ENCODE measurements at regions not wholly inside any gene's neighbourhood (a gene's known extent, or its start where the extent isn't known, plus 50 kb on each side); places are given as distances from the start of the nearest gene placed in this dataset.

- TF ChIP-seq CTCF (IDR thresholded peaks at IDR 0.05; ENCODE audit: low read length, missing control alignments), result no peak
- no peak overlapping the region for H3K4me3 ChIP-seq (replicated peaks; ENCODE audit: low read depth, low read length)
- DNase-seq (ENCODE audit: low read depth), result no peak
Observed at GRCh38 chr12:108441549-108441948, 73.5 kb upstream of the FICD start.

- no peak for DNase-seq (ENCODE audit: low read depth)
- no peak for TF ChIP-seq CTCF (IDR thresholded peaks at IDR 0.05; ENCODE audit: low read length, missing control alignments)
- no peak overlapping the region for H3K4me3 ChIP-seq (replicated peaks; ENCODE audit: low read depth, low read length)
Observed at GRCh38 chr12:108440736-108441135, 74.3 kb upstream of the FICD start.

GRCh38 chr12:108438667-108439066, 76.4 kb upstream of the FICD start:
- no peak overlapping the region for H3K4me3 ChIP-seq (replicated peaks; ENCODE audit: low read depth, low read length)
- DNase-seq (ENCODE audit: low read depth), result no peak
- TF ChIP-seq CTCF (IDR thresholded peaks at IDR 0.05; ENCODE audit: low read length, missing control alignments), result no peak

GRCh38 chr12:108432423-108433121, 82.5 kb upstream of the FICD start:
- no peak for TF ChIP-seq CTCF (IDR thresholded peaks at IDR 0.05; ENCODE audit: low read length, missing control alignments)
- DNase-seq (ENCODE audit: low read depth), result no peak
- no peak overlapping the region for H3K4me3 ChIP-seq (replicated peaks; ENCODE audit: low read depth, low read length)

GRCh38 chr12:108430926-108431325, 84.2 kb upstream of the FICD start:
- TF ChIP-seq CTCF (IDR thresholded peaks at IDR 0.05; ENCODE audit: low read length, missing control alignments), result no peak
- no peak overlapping the region for H3K4me3 ChIP-seq (replicated peaks; ENCODE audit: low read depth, low read length)
- no peak for DNase-seq (ENCODE audit: low read depth)

- DNase-seq (ENCODE audit: low read depth), result peak; percentile 22
- TF ChIP-seq CTCF (IDR thresholded peaks at IDR 0.05; ENCODE audit: low read length, missing control alignments), result no peak
- H3K4me3 ChIP-seq (replicated peaks; ENCODE audit: low read depth, low read length), result no peak overlapping the region
Observed at GRCh38 chr12:108430245-108430644, 84.8 kb upstream of the FICD start.

GRCh38 chr12:108425238-108425795, 86.2 kb upstream of the CMKLR1 start:
- DNase-seq (ENCODE audit: low read depth), result no peak
- TF ChIP-seq CTCF (IDR thresholded peaks at IDR 0.05; ENCODE audit: low read length, missing control alignments), result no peak
- H3K4me3 ChIP-seq (replicated peaks; ENCODE audit: low read depth, low read length), result no peak overlapping the region
